OCI-LY3 (cell line): ENCODE measurements at regions not wholly inside any gene's neighbourhood (a gene's known extent, or its start where the extent isn't known, plus 50 kb on each side); places are given as distances from the start of the nearest gene placed in this dataset.

Experiments used
- H2AFZ ChIP-seq: fragments of 200-600, 300-600 bp; shearing (Covaris generic); 2 replicates; pipeline ENCODE4 v1.6.0; 2014; ENCODE audit warnings: antibody characterized with exemption, low read depth, low read length
- H3K27ac ChIP-seq: fragments of 200-600, 300-600 bp; sonication (generic); 2 replicates; pipeline ENCODE4 v1.5.1; 2014; ENCODE audit warnings: mild to moderate bottlenecking, low read length, moderate library complexity, mixed read lengths
- H3K27me3 ChIP-seq: fragments of 200-600, 300-600 bp; sonication (generic); 2 replicates; pipeline ENCODE4 v1.6.1; 2014; ENCODE audit warnings: low read depth, low read length, mixed read lengths
- H3K36me3 ChIP-seq: fragments of 200-600, 300-600 bp; sonication (generic); replicated peaks from 2 replicates; pipeline ENCODE3; 2014; ENCODE audit warnings: low read depth, low read length, mixed read lengths
- H3K4me1 ChIP-seq: fragments of 300-600, 200-600 bp; sonication (generic); 2 replicates; pipeline ENCODE4 v1.6.1; 2014; ENCODE audit warnings: low read length, mixed read lengths
- H3K4me2 ChIP-seq: fragments of 200-600, 300-600 bp; sonication (generic); 2 replicates; pipeline ENCODE4 v1.6.1; 2014; ENCODE audit warnings: low read length, mixed read lengths
- H3K4me3 ChIP-seq: fragments of 300-600, 200-600 bp; sonication (generic); 2 replicates; pipeline ENCODE4 v1.5.1; 2014; ENCODE audit warnings: antibody characterized with exemption, mild to moderate bottlenecking, low read length, moderate library complexity
- H3K79me2 ChIP-seq: fragments of 300-600, 200-600 bp; shearing (Covaris generic); 2 replicates; pipeline ENCODE4 v1.6.1; 2014; ENCODE audit warnings: mild to moderate bottlenecking, low read length, mixed read lengths
- H3K9ac ChIP-seq: fragments of 300-600, 200-600 bp; shearing (Covaris generic); 2 replicates; pipeline ENCODE4 v1.6.0; 2014; ENCODE audit warnings: mild to moderate bottlenecking, low read length, moderate library complexity
- H3K9me3 ChIP-seq: fragments of 200-600, 300-600 bp; shearing (Covaris generic); 2 replicates; pipeline ENCODE4 v1.6.1; 2014; ENCODE audit warnings: low read length, mixed read lengths; ENCODE audit not compliant: insufficient read depth
- H4K20me1 ChIP-seq: fragments of 200-600, 300-600 bp; sonication (generic); 2 replicates; pipeline ENCODE4 v1.6.1; 2016; ENCODE audit warnings: low read length, mixed read lengths; ENCODE audit not compliant: insufficient read depth
- EZH2phosphoT487 ChIP-seq: fragments of 200-600 bp; shearing (Covaris generic); IDR thresholded peaks from 2 replicates; pipeline ENCODE4 v1.6.1; 2018; ENCODE audit warnings: antibody characterized with exemption, mixed run types, low read depth
- TF ChIP-seq, protein P1 (sequence below): fragments of 200-600, 300-600 bp; sonication (generic); IDR thresholded peaks from 2 replicates; pipeline ENCODE4 v1.5.1; 2014; ENCODE audit warnings: antibody characterized with exemption, low read length, low read depth

DNA sequence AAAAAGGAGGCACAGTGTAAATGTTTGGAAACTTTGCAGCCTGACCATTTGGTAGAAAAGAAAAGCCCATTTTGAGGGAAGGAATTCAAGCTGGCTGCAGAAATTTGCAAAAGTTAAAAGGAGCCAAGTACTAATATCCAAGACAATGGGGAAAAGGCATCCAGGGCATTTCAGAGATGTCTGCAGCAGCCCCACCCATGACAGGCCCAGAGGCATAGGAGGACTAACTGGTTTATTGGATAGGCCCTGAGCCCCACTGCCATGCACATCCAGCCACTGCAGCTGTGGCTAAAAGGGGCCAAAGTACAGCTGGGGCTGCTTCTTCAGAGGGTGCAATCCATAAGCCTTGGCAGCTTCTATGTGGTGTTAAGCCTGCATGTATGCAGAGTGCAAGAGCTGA, 104.9 kb downstream of the HS3ST1 start:
- Histone ChIP-seq H3K79me2 (no peaks in the 10 kb centered on the region), H4K20me1 (no peaks in the 10 kb centered on the region), H3K4me2 (no peak overlapping the region), H3K27me3 (no peaks in the 10 kb centered on the region), H2AFZ (no peak overlapping the region), H3K4me3 (no peak overlapping the region), H3K36me3 (no peaks in the 10 kb centered on the region), H3K9me3 (peaks cover 8% of the 10 kb centered on the region; the same call in 1 of the 2 replicates), H3K9ac (no peak overlapping the region), H3K4me1 (no peaks in the 10 kb centered on the region), H3K27ac (no peak overlapping the region)
- no peak for TF ChIP-seq EZH2phosphoT487
- TF ChIP-seq, protein P1, sequence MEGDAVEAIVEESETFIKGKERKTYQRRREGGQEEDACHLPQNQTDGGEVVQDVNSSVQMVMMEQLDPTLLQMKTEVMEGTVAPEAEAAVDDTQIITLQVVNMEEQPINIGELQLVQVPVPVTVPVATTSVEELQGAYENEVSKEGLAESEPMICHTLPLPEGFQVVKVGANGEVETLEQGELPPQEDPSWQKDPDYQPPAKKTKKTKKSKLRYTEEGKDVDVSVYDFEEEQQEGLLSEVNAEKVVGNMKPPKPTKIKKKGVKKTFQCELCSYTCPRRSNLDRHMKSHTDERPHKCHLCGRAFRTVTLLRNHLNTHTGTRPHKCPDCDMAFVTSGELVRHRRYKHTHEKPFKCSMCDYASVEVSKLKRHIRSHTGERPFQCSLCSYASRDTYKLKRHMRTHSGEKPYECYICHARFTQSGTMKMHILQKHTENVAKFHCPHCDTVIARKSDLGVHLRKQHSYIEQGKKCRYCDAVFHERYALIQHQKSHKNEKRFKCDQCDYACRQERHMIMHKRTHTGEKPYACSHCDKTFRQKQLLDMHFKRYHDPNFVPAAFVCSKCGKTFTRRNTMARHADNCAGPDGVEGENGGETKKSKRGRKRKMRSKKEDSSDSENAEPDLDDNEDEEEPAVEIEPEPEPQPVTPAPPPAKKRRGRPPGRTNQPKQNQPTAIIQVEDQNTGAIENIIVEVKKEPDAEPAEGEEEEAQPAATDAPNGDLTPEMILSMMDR, result no peak

DNA sequence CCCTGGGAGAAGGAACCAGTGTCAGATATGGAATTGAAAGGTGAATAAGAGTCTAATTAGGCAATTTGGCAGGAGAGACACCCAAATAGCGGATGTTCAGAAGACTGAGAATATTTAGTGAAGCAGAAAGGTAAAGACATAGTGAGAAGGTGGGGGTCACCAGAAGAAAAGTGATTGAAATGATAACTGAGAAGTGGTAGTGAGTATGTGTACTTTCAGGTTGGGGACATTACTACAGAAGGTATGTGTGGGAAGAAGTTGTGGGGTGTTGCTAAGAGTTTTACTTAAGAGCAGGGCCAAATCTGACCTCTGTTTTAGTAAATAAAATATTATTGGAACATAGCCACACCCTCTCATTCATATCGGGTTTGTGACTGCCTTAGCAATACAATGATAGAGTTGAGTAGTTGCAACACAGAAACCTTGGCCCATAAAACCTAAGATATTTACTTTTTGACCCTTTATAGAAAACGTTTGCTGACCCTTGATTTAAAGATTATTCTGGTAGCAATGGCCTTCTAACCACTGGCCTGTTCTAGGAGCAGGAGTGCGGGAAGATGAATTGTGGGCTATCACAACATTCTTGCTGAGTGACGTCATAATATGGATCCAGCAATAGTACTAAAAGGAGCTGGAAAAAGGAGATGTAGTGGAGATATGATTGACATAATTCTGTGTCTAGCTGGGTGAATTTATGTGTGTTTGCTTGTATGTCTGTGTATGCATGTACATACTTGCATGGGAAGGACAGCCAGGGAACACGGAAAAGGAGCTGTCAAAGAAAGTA, 115.3 kb downstream of the HS3ST1 start:
- no peak overlapping the region for H2AFZ ChIP-seq
- peaks cover 4% of the 10 kb centered on the region for H3K36me3 ChIP-seq
- peaks cover 5% of the 10 kb centered on the region; the same call in 1 of the 2 replicates for H3K9me3 ChIP-seq
- H3K4me1 ChIP-seq, result peaks cover 21% of the 10 kb centered on the region
- no peak overlapping the region for H3K27ac ChIP-seq
- no peak overlapping the region for H3K4me2 ChIP-seq
- H3K9ac ChIP-seq, result no peak overlapping the region
- no peaks in the 10 kb centered on the region for H3K27me3 ChIP-seq
- no peak for TF ChIP-seq EZH2phosphoT487
- TF ChIP-seq, protein P1, result no peak
- H3K79me2 ChIP-seq, result no peaks in the 10 kb centered on the region
- H3K4me3 ChIP-seq, result no peak overlapping the region
- H4K20me1 ChIP-seq, result no peaks in the 10 kb centered on the region

DNA sequence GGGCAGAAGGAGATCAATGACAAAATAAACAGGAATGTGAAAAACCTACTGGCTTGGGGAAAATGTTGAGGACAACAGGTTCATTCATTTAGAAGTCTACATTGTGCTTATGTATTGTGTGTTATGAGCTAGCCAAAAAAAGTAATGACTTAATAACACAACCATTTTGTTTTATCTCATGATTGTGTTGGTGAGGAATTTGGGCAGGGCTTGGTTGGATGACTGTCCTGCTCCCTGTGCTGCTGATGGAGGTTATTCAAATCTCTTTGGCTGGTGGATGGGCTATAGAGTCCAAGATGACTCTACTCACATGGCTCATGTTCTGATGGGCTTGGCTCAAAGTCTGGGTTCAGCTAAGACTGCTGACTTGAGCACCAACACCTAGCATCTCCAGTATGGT, 116.3 kb downstream of the HS3ST1 start:
- Histone ChIP-seq H4K20me1 (no peaks in the 10 kb centered on the region), H3K9ac (no peak overlapping the region), H3K27me3 (no peaks in the 10 kb centered on the region), H3K4me1 (peaks cover 15% of the 10 kb centered on the region), H2AFZ (no peak overlapping the region), H3K79me2 (no peaks in the 10 kb centered on the region), H3K9me3 (no peaks in the 10 kb centered on the region; the same call in 1 of the 2 replicates), H3K4me2 (no peak overlapping the region), H3K4me3 (no peak overlapping the region), H3K27ac (no peak overlapping the region), H3K36me3 (no peaks in the 10 kb centered on the region)
- no peak for TF ChIP-seq EZH2phosphoT487
- TF ChIP-seq, protein P1, result no peak

GRCh38 chr4:11301075-11301660, 127.5 kb downstream of the HS3ST1 start:
- Histone ChIP-seq H2AFZ (no peak overlapping the region), H3K4me2 (no peak overlapping the region), H3K4me1 (no peaks in the 10 kb centered on the region), H3K27ac (no peak overlapping the region), H3K27me3 (no peaks in the 10 kb centered on the region), H3K79me2 (no peaks in the 10 kb centered on the region), H3K9ac (no peak overlapping the region), H3K36me3 (no peaks in the 10 kb centered on the region), H3K9me3 (no peaks in the 10 kb centered on the region), H4K20me1 (no peaks in the 10 kb centered on the region), H3K4me3 (no peak overlapping the region)
- no peak for TF ChIP-seq EZH2phosphoT487
- TF ChIP-seq, protein P1, result no peak
